GM12872 (cell line): ENCODE measurements at regions not wholly inside any gene's neighbourhood (a gene's known extent, or its start where the extent isn't known, plus 50 kb on each side); places are given as distances from the start of the nearest gene placed in this dataset.

Experiments
- CTCF ChIP-seq: IDR thresholded peaks from 3 replicates; pipeline ENCODE4 v1.5.1; 2011; ENCODE audit warnings: low read depth, mild to moderate bottlenecking, low read length, moderate library complexity; ENCODE audit not compliant: insufficient read depth

DNA sequence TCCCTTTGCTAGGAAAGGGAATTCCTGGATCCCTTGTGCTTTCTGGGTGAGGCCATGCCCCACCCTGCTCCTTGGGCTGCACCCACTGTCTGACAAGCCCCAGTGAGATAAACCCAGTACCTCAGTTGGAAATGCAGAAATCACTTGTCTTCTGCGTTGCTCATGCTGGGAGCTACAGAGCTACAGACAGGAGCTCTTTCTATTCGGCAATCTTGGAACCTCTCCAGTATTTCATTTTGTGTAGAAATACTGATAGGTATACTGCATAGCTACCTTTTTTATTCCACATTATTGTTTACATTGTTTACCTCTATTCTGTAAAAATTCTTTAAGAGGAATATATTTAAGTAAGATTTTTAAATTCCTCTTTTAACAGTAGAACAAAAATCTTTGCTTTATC is 302.5 kb upstream of the SLITRK5 start:
- no peak for TF ChIP-seq CTCF

GRCh38 chr13:87376081-87376480 is 295.1 kb upstream of the SLITRK5 start:
- TF ChIP-seq CTCF = no peak

GRCh38 chr13:87384099-87384498 is 287.1 kb upstream of the SLITRK5 start:
- TF ChIP-seq CTCF = no peak

DNA sequence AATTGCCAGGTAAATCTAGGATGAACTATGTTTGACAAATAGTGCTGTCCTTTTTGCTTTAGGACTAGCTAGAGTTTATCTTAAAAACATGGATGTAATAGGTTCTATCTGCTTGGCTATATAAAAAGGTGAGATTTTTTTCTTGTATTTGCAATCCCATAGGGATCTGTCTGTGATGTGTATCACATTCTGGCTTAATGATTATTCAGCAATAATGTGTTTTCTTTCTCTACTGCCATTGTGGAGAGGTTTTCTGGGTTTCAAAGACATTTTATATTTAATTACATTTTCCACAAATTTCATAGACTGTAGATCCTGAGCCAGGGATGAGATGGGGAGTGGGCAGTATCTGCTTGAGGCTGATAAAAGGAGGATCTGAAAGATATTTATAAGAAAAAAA is 277.8 kb upstream of the SLITRK5 start:
- no peak for TF ChIP-seq CTCF

- no peak for TF ChIP-seq CTCF
Observed at GRCh38 chr13:87398047-87398446, 273.1 kb upstream of the SLITRK5 start.

DNA sequence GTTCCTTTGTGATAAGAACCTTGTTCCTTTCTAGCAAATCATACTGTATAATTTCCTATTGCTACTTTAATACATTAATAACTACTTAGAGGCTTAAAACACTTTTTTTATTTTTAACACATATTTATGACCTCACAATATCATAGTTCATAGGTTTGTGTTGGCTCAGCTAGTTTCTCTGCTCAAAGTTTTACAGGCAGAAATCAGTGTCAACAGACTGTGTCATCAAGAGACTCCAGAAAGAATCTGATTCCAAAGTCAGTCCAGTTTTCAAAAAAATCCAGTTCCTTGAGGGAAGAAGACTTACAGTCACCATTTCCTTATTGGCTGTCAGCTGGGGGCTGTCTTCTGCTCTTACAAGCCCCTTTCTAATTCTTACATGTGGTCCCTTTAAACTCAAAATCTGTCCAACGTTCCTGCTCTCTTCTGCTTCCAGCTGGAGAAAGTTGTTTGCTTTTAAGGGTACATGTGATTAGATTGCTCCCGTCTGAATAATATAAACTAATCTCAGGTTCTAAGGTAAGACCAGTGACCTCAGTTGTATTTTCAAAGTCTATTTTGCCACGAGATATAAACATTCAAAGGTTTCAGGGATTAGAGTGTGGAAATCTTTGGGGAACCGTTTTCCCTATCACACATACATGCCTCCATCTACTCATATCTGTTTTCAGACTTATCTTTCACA is 267.3 kb upstream of the SLITRK5 start:
- TF ChIP-seq CTCF = no peak

- TF ChIP-seq CTCF = no peak
Observed at GRCh38 chr13:87426742-87427141, 244.4 kb upstream of the SLITRK5 start.
